NCI-H146 treated with DMSO at 0.1 percent for 48 hours (cell line): ENCODE measurements at regions not wholly inside any gene's neighbourhood (a gene's known extent, or its start where the extent isn't known, plus 50 kb on each side); places are given as distances from the start of the nearest gene placed in this dataset.

Experiments used
- DNase-seq: peaks from one replicate; lab custom pipeline; 2025; ENCODE audit not compliant: unreplicated experiment; lab: John Stamatoyannopoulos, UW

GRCh38 chr11:19377881-19378280 lies 137.1 kb upstream of the E2F8 start:
- DNase-seq, result no peak

DNA sequence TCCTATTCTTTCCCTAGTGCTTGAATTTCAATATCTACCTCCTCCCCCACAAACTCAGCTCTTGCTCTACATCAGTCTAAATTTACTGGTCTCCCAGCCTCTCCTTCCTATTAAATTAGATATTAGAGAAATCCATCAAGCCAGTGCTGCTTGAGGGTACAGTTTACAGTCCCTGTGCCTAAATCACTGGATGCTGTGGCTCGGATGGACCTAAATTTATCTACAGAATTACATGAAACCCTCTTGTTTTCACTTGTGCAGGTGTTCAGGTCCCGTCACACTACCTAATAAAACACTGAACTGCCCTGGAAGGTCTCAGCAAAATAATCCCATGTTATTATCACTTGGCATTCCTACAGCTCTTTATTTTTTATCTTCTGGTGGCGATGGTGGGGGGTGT lies 134.7 kb upstream of the E2F8 start:
- DNase-seq, result no peak

DNA sequence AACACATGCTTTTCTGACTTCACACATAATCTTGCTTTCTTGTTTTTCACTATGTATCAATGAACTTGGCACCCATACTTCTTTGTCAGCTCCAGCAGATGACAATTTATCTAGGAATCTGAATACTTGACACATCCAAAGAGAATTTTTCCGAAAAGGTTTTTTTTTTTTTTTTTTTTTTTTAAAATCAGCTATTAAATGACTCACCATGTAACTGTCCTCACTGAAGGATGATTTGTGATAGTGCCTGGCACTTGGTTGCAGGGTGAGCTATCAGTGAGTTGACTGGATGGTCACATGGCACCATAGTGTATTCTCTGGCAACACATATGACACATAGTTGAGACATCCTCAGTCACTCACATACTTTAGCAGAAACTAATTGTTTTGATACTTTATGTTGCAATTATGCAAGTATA lies 133.4 kb upstream of the E2F8 start:
- DNase-seq, result no peak

- DNase-seq, result no peak
Measured at GRCh38 chr11:19372381-19372780, 131.6 kb upstream of the E2F8 start.

- no peak for DNase-seq
Measured at GRCh38 chr11:19370100-19370861, 129.5 kb upstream of the E2F8 start.

- DNase-seq, result no peak
Measured at GRCh38 chr11:19368726-19369375, 128.1 kb upstream of the E2F8 start.

DNA sequence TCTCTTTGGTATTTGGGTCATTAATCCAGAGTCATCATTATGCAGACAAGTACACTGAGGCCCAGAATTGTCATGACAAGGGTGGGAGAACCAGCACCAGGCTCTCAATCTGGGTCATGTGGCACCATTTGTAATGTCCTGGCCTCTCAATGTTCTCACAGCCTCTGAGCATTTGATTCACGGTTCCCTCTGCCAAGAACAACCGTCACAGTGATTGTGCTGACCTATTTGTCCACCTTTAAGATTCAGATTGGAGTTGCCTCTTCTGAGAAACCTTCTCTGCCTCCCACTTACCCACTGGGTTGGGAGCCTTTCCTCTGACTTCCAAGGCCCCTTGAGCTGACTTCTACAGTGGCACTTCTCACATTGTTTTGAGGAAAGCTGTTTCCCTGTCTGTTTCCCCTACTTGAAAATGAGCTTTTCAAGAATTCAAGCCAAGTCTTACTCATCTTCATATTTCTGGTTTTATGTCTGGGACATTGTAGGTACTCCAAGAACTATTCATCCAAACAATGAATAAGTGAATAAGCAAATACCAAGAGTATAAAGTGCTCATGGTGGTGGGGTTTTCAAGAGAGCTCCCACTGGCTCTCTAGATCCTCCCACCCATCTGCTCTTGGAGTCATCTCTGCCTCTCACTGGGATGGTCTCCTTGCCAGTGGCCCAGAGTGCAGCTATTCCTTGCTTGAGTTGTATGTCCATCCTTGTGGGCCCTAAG lies 126.4 kb upstream of the E2F8 start:
- DNase-seq, result no peak

GRCh38 chr11:19365743-19366410 lies 125.1 kb upstream of the E2F8 start:
- DNase-seq, result no peak

- DNase-seq, result no peak
Measured at GRCh38 chr11:19359221-19360000, 118.7 kb upstream of the E2F8 start.

DNA sequence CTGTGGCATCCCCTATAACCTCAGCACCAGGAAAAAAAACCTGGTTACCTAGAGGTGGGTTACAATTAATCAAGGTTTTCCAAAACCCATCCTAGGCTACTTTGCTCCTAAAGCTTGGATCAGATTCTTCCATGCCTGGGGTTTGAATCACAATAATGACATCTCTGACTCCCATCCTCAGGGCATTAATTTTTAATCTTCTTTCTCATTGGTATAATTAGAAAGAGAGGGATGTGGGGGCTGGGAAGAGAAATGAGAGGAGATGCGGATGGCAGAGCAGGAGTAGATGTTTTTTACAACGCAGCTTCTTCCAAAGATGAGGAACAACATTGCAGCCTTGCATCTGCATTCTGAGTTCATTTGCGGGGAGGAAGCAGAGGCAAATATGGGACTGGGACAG lies 117.2 kb upstream of the E2F8 start:
- no peak for DNase-seq

- no peak for DNase-seq
Measured at GRCh38 chr11:19355601-19356000, 114.9 kb upstream of the E2F8 start.

GRCh38 chr11:19353287-19353850 lies 112.6 kb upstream of the E2F8 start:
- no peak for DNase-seq

- DNase-seq, result no peak
Measured at GRCh38 chr11:19352771-19353160, 112.0 kb upstream of the E2F8 start.

- DNase-seq, result no peak
Measured at GRCh38 chr11:19352072-19352770, 111.5 kb upstream of the E2F8 start.

GRCh38 chr11:19351426-19351825 lies 110.7 kb upstream of the E2F8 start:
- no peak for DNase-seq

GRCh38 chr11:19350160-19350559 lies 109.4 kb upstream of the E2F8 start:
- DNase-seq, result no peak

DNA sequence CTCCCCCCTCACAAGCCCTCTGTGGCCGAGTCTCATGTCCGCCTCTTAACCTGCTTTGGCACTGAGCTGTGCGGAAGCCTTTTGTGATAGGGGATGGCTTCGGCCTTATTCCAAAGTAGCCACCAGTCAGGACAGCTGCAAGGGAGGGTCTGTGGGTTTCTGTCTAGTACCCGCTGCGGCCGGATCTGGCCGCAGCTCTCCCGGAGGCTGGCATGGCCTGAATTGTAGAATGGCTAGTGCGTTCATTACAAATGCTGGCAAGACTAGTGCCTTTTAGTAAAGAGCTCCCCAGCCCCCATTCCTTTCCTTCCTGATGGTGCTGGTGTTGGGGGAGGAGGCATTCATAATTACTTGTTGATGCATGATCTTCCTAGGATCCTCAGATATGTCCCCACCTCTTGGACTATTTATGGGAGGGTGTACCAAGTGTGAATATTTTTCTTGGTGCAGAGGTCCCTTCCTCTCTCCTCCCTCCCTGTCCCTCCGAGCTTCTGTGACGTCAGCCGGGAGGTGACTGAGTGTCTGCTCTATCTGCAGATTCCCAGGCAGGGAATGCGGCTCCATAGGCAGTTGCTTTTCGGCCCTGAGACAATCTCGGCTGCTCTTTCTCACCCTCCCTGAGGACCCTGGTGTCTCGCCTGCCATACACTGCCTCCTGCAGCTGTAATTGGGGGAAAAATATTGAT lies 108.7 kb upstream of the E2F8 start:
- DNase-seq, result no peak

DNA sequence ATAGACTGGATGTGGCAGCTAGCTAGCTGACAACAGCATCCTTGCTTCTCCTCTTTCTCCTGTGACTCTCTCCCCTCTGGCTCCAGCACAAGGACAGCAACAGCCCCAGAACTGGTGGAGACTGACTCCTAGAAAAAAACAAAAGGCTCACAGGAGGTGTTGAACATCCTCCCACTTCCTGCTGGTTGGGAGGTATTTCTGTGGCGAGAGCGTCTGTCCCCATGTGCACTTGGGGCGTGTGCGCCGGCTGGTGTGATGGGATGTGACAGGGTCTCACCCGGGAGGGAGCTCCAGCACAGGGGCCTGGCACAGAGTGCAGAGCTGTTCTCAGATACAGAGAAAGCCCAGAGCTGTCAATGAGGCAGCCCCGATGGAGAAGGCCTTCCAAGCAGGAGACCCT lies 107.2 kb upstream of the E2F8 start:
- DNase-seq, result no peak
